Esophagus squamous epithelium (tissue), 5 donors: ENCODE measurements at regions not wholly inside any gene's neighbourhood (a gene's known extent, or its start where the extent isn't known, plus 50 kb on each side); places are given as distances from the start of the nearest gene placed in this dataset.

Experiments used
- DNase-seq: peaks from one replicate; lab custom pipeline; 2025; lab: John Stamatoyannopoulos, UW
- H3K27ac ChIP-seq, 4 donors: fragments of 200-600 bp; sonication (generic); one replicate each; pipeline ENCODE4 v1.5.1; 2016 to 2019; ENCODE audit warnings: mild to moderate bottlenecking in 1 of 4
- H3K27me3 ChIP-seq, 4 donors: fragments of 200-600 bp; sonication (generic); 1 replicate in 3 of 4; 2 replicates in 1 of 4; pipeline versions ENCODE4 v1.5.1 to v1.6.0; 2017 to 2021; ENCODE audit warnings: antibody characterized with exemption in 1 of 4
- H3K36me3 ChIP-seq, 3 donors: fragments of 200-600 bp; sonication (generic); one replicate each; pipeline ENCODE4 v1.5.1; 2016 to 2019
- H3K4me1 ChIP-seq, 3 donors: fragments of 200-600 bp; sonication (generic); one replicate each; pipeline ENCODE4 v1.5.1; 2017 to 2019
- H3K4me3 ChIP-seq, 4 donors: fragments of 200-600 bp; sonication (generic); 1 replicate in 3 of 4; 2 replicates in 1 of 4; pipeline ENCODE4 v1.5.1; 2016 to 2019; ENCODE audit warnings: mild to moderate bottlenecking in 2 of 4, moderate library complexity in 1 of 4
- H3K9me3 ChIP-seq, 3 donors: fragments of 200-600 bp; sonication (generic); one replicate each; pipeline ENCODE4 v1.5.1; 2016 to 2019
- CTCF ChIP-seq, 6 experiments: fragments of 450-650 bp in 4 of 6; fragments of 200-600 bp in 2 of 6; sonication (generic) in 2 of 6; IDR thresholded peaks; one replicate each; pipeline ENCODE4 v1.5.1; 2016 to 2019; ENCODE audit warnings: antibody characterized with exemption in 6 of 6, mild to moderate bottlenecking in 4 of 6, moderate library complexity in 4 of 6
- POLR2A ChIP-seq, 4 donors: fragments of 450-650 bp; IDR thresholded peaks; one replicate each; pipeline ENCODE4 v1.6.1; 2017; ENCODE audit warnings: antibody characterized with exemption in 4 of 4, mild to moderate bottlenecking in 4 of 4, moderate library complexity in 3 of 4
- WGBS, 2 donors: methylation state at CpG; one replicate each; pipeline ENCODE4 v1.1.5; 2018; 5-methylcytosine and 5-hydroxymethylcytosine counted together
- intact Hi-C: fragments of 100-400 bp; cut with DNase I; formaldehyde crosslinking; loops from one replicate; pipeline ENCODE4 v1.15.0; 2022
- donor health status: DM: yes; HTN: yes; CAD: no.

- TF ChIP-seq CTCF (IDR thresholded peaks at IDR 0.05) (no peak), POLR2A (IDR thresholded peaks at IDR 0.05) (no peak)
These were observed 392.0 kb downstream of the TMEM161B start for GRCh38 chr5:87876616-87877015.

GRCh38 chr5:87872986-87873385 is 395.7 kb downstream of the TMEM161B start:
- Histone ChIP-seq H3K27me3 (no peaks in the 10 kb centered on the region), H3K9me3 (no peaks in the 10 kb centered on the region), H3K4me3 (no peak overlapping the region), H3K36me3 (no peaks in the 10 kb centered on the region), H3K4me1 (no peaks in the 10 kb centered on the region), H3K27ac (no peak overlapping the region)
- no peak for TF ChIP-seq CTCF (IDR thresholded peaks at IDR 0.05)
- no peak for TF ChIP-seq POLR2A (IDR thresholded peaks at IDR 0.05)
- intact Hi-C loops = no loop called here
- no peak for DNase-seq
- WGBS, 2 donors = 44 to 53% methylated on average over 3 of the region's 3 CpGs

More at GRCh38 chr5:87876616-87877015, 392.0 kb downstream of the TMEM161B start:
- Histone ChIP-seq H3K9me3 (peaks cover 0 to 6% (median 3%) of the 10 kb centered on the region in 3 donors), H3K4me1 (no peaks in the 10 kb centered on the region), H3K36me3 (no peaks in the 10 kb centered on the region), H3K4me3 (no peak overlapping the region), H3K27me3 (no peaks in the 10 kb centered on the region), H3K27ac (no peak overlapping the region)
- 50 to 51% methylated on average over 2 of the region's 2 CpGs for WGBS, 2 donors
- DNase-seq = no peak
- intact Hi-C loops = no loop called here

- H3K9me3 ChIP-seq = no peaks in the 10 kb centered on the region
- DNase-seq = no peak
- H3K36me3 ChIP-seq = no peaks in the 10 kb centered on the region
- TF ChIP-seq POLR2A (IDR thresholded peaks at IDR 0.05) = no peak
- TF ChIP-seq CTCF (IDR thresholded peaks at IDR 0.05) = no peak
- no peak overlapping the region for H3K27ac ChIP-seq
- no peaks in the 10 kb centered on the region for H3K4me1 ChIP-seq
- no peaks in the 10 kb centered on the region for H3K27me3 ChIP-seq
- no peak overlapping the region for H3K4me3 ChIP-seq
- WGBS, 2 donors = 75 to 81% methylated on average over 1 of the region's 1 CpG
- intact Hi-C loops = no loop called here
These were observed 399.9 kb downstream of the TMEM161B start for GRCh38 chr5:87868792-87869191.

- H3K9me3 ChIP-seq = no peaks in the 10 kb centered on the region
- H3K4me1 ChIP-seq = no peaks in the 10 kb centered on the region
- no peak for TF ChIP-seq CTCF (IDR thresholded peaks at IDR 0.05)
- TF ChIP-seq POLR2A (IDR thresholded peaks at IDR 0.05) = no peak
- H3K36me3 ChIP-seq = no peaks in the 10 kb centered on the region
- WGBS, 2 donors = 35 to 57% methylated on average over 4 of the region's 4 CpGs
- H3K4me3 ChIP-seq = no peak overlapping the region
- H3K27ac ChIP-seq = no peak overlapping the region
- no peak for DNase-seq
- H3K27me3 ChIP-seq = no peaks in the 10 kb centered on the region
- intact Hi-C loops = no loop called here
These were observed 401.4 kb downstream of the TMEM161B start for GRCh38 chr5:87867281-87867680.

GRCh38 chr5:87853541-87853940 is 415.1 kb downstream of the TMEM161B start:
- no peak overlapping the region for H3K27ac ChIP-seq
- no peaks in the 10 kb centered on the region for H3K4me1 ChIP-seq
- H3K36me3 ChIP-seq = no peaks in the 10 kb centered on the region
- no peak for DNase-seq
- no peaks in the 10 kb centered on the region for H3K27me3 ChIP-seq
- intact Hi-C loops = no loop called here
- H3K4me3 ChIP-seq = no peak overlapping the region
- TF ChIP-seq POLR2A (IDR thresholded peaks at IDR 0.05) (no peak), CTCF (IDR thresholded peaks at IDR 0.05) (no peak)
- WGBS, 2 donors = 83 to 93% methylated on average over 2 of the region's 2 CpGs
- H3K9me3 ChIP-seq = no peaks in the 10 kb centered on the region
